ENCODE measurements at regions not wholly inside any gene's neighbourhood (a gene's known extent, or its start where the extent isn't known, plus 50 kb on each side); places are given as distances from the start of the nearest gene placed in this dataset.
"Not testable (repeated sequence)": the region's sequence is repeated elsewhere in the genome, so short reads cannot be mapped to it uniquely, and the experiment has no call there.

DNA sequence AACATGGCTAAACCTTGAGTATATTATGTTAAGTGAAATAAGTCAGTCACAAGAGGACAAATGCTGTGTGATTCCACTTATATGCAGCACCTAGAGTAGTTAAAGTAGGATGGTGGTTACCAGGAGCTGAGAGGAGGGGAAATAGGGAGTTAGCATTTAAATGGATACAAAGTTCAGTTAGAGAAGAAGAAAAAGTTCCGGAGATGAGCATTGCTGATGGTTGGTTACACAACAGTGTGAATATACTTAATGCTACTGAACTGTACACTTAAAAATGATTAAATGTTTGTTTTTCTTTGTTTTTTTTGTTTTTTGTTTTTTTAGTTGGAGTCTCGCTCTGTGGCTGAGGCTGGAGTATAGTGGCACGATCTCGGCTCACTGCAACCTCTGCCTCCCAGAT is 67.7 kb upstream of the OSTN start:
- Histone ChIP-seq H3K9ac (no peak overlapping the region), H3K36me3 (replicated peaks in 1 of 2; ENCODE audit: control insufficient read depth in 1 of 2, insufficient read depth in 2 of 2, low read length in 1 of 2) (no peaks in the 10 kb centered on the region), H3K4me1 (ENCODE audit: control insufficient read depth in 1 of 2, insufficient read depth in 2 of 2, low read depth in 1 of 2, low read length in 1 of 2) (no peaks in the 10 kb centered on the region), H3K9me3 (no peaks in the 10 kb centered on the region), H3K9me2 (no peaks in the 10 kb centered on the region), H3K4me2 (no peak overlapping the region), H3K27ac (ENCODE audit: low read depth in 2 of 2, low read length in 1 of 2) (no peak overlapping the region), H3K27me3 (ENCODE audit: insufficient read depth) (no peaks in the 10 kb centered on the region), H3K4me3 (ENCODE audit: low read depth in 2 of 2, low read length in 1 of 2) (no peak overlapping the region), H2AFZ (ENCODE audit: low read depth) (no peak overlapping the region), H3K79me2 (ENCODE audit: insufficient read depth) (no peaks in the 10 kb centered on the region), H3F3A (replicated peaks; ENCODE audit: insufficient read depth) (no peaks in the 10 kb centered on the region), H4K20me1 (ENCODE audit: insufficient read depth) (no peaks in the 10 kb centered on the region)
- CTCF ChIA-PET, result no interaction called here
- WGBS (ENCODE audit: low lambda C conversion rate), result 47% methylated on average over 4 of the region's 4 CpGs
- TF ChIP-seq EZH2phosphoT487 (IDR thresholded peaks at IDR 0.05; ENCODE audit: borderline replicate concordance, low read depth) (no peak), TAF1 (IDR thresholded peaks at IDR 0.05; ENCODE audit: borderline replicate concordance, low read depth, low read length) (no peak), RCOR1 (IDR thresholded peaks at IDR 0.05; ENCODE audit: low read length) (no peak), POLR2AphosphoS5 (IDR thresholded peaks at IDR 0.05; ENCODE audit: low read depth, low read length) (no peak), SMC3 (IDR thresholded peaks at IDR 0.05; ENCODE audit: low read depth, low read length) (no peak), RFX5 (IDR thresholded peaks at IDR 0.05; ENCODE audit: low read length) (no peak), JUND (IDR thresholded peaks at IDR 0.05) (no peak), ELF1 (IDR thresholded peaks at IDR 0.05) (no peak)
- TF ChIP-seq, protein P1, sequence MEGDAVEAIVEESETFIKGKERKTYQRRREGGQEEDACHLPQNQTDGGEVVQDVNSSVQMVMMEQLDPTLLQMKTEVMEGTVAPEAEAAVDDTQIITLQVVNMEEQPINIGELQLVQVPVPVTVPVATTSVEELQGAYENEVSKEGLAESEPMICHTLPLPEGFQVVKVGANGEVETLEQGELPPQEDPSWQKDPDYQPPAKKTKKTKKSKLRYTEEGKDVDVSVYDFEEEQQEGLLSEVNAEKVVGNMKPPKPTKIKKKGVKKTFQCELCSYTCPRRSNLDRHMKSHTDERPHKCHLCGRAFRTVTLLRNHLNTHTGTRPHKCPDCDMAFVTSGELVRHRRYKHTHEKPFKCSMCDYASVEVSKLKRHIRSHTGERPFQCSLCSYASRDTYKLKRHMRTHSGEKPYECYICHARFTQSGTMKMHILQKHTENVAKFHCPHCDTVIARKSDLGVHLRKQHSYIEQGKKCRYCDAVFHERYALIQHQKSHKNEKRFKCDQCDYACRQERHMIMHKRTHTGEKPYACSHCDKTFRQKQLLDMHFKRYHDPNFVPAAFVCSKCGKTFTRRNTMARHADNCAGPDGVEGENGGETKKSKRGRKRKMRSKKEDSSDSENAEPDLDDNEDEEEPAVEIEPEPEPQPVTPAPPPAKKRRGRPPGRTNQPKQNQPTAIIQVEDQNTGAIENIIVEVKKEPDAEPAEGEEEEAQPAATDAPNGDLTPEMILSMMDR (IDR thresholded peaks at IDR 0.05), result no peak
- TF ChIP-seq, protein P2, sequence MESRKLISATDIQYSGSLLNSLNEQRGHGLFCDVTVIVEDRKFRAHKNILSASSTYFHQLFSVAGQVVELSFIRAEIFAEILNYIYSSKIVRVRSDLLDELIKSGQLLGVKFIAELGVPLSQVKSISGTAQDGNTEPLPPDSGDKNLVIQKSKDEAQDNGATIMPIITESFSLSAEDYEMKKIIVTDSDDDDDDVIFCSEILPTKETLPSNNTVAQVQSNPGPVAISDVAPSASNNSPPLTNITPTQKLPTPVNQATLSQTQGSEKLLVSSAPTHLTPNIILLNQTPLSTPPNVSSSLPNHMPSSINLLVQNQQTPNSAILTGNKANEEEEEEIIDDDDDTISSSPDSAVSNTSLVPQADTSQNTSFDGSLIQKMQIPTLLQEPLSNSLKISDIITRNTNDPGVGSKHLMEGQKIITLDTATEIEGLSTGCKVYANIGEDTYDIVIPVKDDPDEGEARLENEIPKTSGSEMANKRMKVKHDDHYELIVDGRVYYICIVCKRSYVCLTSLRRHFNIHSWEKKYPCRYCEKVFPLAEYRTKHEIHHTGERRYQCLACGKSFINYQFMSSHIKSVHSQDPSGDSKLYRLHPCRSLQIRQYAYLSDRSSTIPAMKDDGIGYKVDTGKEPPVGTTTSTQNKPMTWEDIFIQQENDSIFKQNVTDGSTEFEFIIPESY (IDR thresholded peaks at IDR 0.05; ENCODE audit: borderline replicate concordance, low read depth), result no peak
- no peak for DNase-seq
- POLR2A ChIA-PET, result no interaction called here

DNA sequence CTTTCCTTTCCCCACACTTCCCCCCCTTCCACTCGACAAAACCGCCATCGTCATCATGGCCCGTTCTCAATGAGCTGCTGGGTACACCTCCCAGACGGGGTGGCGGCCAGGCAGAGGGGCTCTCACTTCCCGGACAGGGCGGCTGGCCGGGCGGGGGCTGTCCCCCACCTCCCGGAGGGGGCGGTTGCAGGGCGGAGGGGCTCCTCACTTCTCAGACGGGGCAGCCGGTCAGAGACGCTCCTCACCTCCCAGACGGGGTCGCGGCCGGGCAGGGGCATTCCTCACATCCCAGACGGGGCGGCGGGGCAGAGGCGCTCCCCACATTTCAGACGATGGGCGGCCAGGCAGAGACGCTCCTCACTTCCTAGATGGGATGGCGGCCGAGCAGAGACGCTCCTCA is 74.2 kb upstream of the OSTN start:
- H3K27me3 ChIP-seq (ENCODE audit: insufficient read depth); H3K79me2 ChIP-seq (ENCODE audit: insufficient read depth); H2AFZ ChIP-seq (ENCODE audit: low read depth); H3F3A ChIP-seq (replicated peaks; ENCODE audit: insufficient read depth); H3K4me2 ChIP-seq; H4K20me1 ChIP-seq (ENCODE audit: insufficient read depth); H3K9me3 ChIP-seq; H3K9me2 ChIP-seq; DNase-seq; H3K27ac ChIP-seq (ENCODE audit: low read depth in 2 of 2, low read length in 1 of 2); H3K36me3 ChIP-seq (replicated peaks in 1 of 2; ENCODE audit: control insufficient read depth in 1 of 2, insufficient read depth in 2 of 2, low read length in 1 of 2); H3K4me3 ChIP-seq (ENCODE audit: low read depth in 2 of 2, low read length in 1 of 2); POLR2A ChIA-PET; H3K9ac ChIP-seq; H3K4me1 ChIP-seq (ENCODE audit: control insufficient read depth in 1 of 2, insufficient read depth in 2 of 2, low read depth in 1 of 2, low read length in 1 of 2); CTCF ChIA-PET: not testable (repeated sequence)
- WGBS (ENCODE audit: low lambda C conversion rate), result 70% methylated on average over 12 of the region's 30 CpGs
